Suprapubic skin (tissue), 4 donors: ENCODE measurements at regions not wholly inside any gene's neighbourhood (a gene's known extent, or its start where the extent isn't known, plus 50 kb on each side); places are given as distances from the start of the nearest gene placed in this dataset.

Experiments
- DNase-seq, 2 donors: peaks; one replicate each; pipeline ENCODE4 v3.0.0-alpha.2; 2019; ENCODE audit warnings: low spot score in 2 of 2
- H3K27ac ChIP-seq: fragments of 200-600 bp; sonication (generic); one replicate; pipeline ENCODE4 v1.5.1; 2019
- H3K27me3 ChIP-seq: fragments of 200-600 bp; sonication (generic); one replicate; pipeline ENCODE4 v1.5.1; 2019
- H3K36me3 ChIP-seq: fragments of 200-600 bp; sonication (generic); one replicate; pipeline ENCODE4 v1.5.1; 2019
- H3K4me1 ChIP-seq: fragments of 200-600 bp; sonication (generic); one replicate; pipeline ENCODE4 v1.5.1; 2019
- H3K4me3 ChIP-seq: fragments of 200-600 bp; sonication (generic); one replicate; pipeline ENCODE4 v1.5.1; 2019; ENCODE audit warnings: mild to moderate bottlenecking
- H3K9me3 ChIP-seq: fragments of 200-600 bp; sonication (generic); one replicate; pipeline ENCODE4 v1.5.1; 2019
- CTCF ChIP-seq, 2 donors: fragments of 200-600 bp in 1 of 2; fragments of 450-650 bp in 1 of 2; sonication (generic) in 1 of 2; IDR thresholded peaks; one replicate each; pipeline ENCODE4 v1.5.1; 2016 to 2019; ENCODE audit warnings: antibody characterized with exemption in 2 of 2, mild to moderate bottlenecking in 1 of 2, moderate library complexity in 1 of 2
- EP300 ChIP-seq: sonication (generic); formaldehyde crosslinking; IDR thresholded peaks from one replicate; pipeline ENCODE4 v1.6.1; 2017; ENCODE audit warnings: antibody characterized with exemption
- POLR2A ChIP-seq, 2 donors: fragments of 450-650 bp; IDR thresholded peaks; one replicate each; pipeline ENCODE4 v1.6.1; 2017; ENCODE audit warnings: antibody characterized with exemption in 2 of 2, mild to moderate bottlenecking in 2 of 2, moderate library complexity in 2 of 2
- POLR2AphosphoS5 ChIP-seq, 3 donors: sonication (generic); formaldehyde crosslinking; IDR thresholded peaks; one replicate each; pipeline ENCODE4 v1.6.1; 2017; ENCODE audit warnings: antibody characterized with exemption in 3 of 3
- WGBS: methylation state at CpG from one replicate; pipeline ENCODE4 v1.1.5; 2018; 5-methylcytosine and 5-hydroxymethylcytosine counted together

- no peak for DNase-seq
- Histone ChIP-seq H3K27ac (no peak overlapping the region), H3K36me3 (no peaks in the 10 kb centered on the region), H3K4me3 (no peak overlapping the region), H3K27me3 (no peaks in the 10 kb centered on the region), H3K4me1 (no peaks in the 10 kb centered on the region), H3K9me3 (no peaks in the 10 kb centered on the region)
- WGBS = 52% methylated on average over 5 of the region's 5 CpGs
- TF ChIP-seq POLR2A (IDR thresholded peaks at IDR 0.05) (no peak), POLR2AphosphoS5 (IDR thresholded peaks at IDR 0.05) (no peak), CTCF (IDR thresholded peaks at IDR 0.05) (no peak), EP300 (no peak)
Measured at GRCh38 chr4:18242919-18243693, 221.6 kb upstream of the LCORL start.

DNA sequence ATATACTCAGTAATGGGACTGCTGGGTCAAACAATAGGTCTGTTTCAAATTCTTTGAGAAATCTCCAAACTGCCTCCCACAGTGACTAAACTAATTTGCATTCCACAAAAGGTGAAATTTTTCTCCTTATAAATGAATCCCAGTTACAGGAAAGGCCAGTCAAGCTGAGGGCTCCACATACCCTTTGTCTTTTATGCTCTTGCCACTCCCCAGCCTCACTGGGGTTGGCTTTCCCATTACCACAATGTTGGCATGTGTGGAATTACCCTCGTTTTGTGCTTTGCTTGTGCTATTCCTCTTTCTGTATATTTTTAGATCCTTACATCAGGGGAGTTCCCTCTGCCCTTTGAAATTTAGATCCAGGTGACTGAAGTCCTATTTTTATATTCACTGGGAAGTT, 220.2 kb upstream of the LCORL start:
- Histone ChIP-seq H3K4me1 (no peaks in the 10 kb centered on the region), H3K4me3 (no peak overlapping the region), H3K9me3 (no peaks in the 10 kb centered on the region), H3K36me3 (no peaks in the 10 kb centered on the region), H3K27me3 (no peaks in the 10 kb centered on the region), H3K27ac (no peak overlapping the region)
- 17% methylated on average over 1 of the region's 1 CpG for WGBS
- TF ChIP-seq POLR2A (IDR thresholded peaks at IDR 0.05) = no peak
- no peak for TF ChIP-seq EP300
- TF ChIP-seq CTCF (IDR thresholded peaks at IDR 0.05) = no peak
- TF ChIP-seq POLR2AphosphoS5 (IDR thresholded peaks at IDR 0.05) = no peak
- DNase-seq = no peak

GRCh38 chr4:18234108-18234507, 212.6 kb upstream of the LCORL start:
- Histone ChIP-seq H3K27me3 (no peaks in the 10 kb centered on the region), H3K4me1 (no peaks in the 10 kb centered on the region), H3K36me3 (no peaks in the 10 kb centered on the region), H3K4me3 (no peak overlapping the region), H3K9me3 (no peaks in the 10 kb centered on the region), H3K27ac (no peak overlapping the region)
- DNase-seq = no peak
- TF ChIP-seq POLR2A (IDR thresholded peaks at IDR 0.05) (no peak), CTCF (IDR thresholded peaks at IDR 0.05) (no peak), POLR2AphosphoS5 (IDR thresholded peaks at IDR 0.05) (no peak), EP300 (no peak)

DNA sequence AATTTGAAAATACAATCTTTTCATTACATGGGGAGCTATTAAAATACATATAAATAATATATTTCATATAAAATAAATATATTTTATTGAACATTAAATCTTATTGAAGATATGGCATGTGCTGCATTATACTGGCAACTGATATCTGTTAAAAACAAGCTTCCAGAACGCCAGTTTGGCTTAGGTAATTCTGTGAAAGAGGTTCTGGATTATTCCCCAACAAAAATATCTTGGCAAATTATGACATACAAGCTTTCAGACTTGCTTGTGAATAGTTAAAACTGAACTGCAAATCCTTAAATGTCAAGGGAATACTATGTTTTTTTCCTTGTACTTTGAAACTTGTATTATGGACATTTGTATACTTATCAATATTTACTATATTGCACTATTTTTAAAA, 210.2 kb upstream of the LCORL start:
- DNase-seq = no peak
- Histone ChIP-seq H3K36me3 (no peaks in the 10 kb centered on the region), H3K9me3 (no peaks in the 10 kb centered on the region), H3K4me3 (no peak overlapping the region), H3K4me1 (no peaks in the 10 kb centered on the region), H3K27me3 (no peaks in the 10 kb centered on the region), H3K27ac (no peak overlapping the region)
- WGBS = 43% methylated on average over 1 of the region's 1 CpG
- TF ChIP-seq CTCF (IDR thresholded peaks at IDR 0.05) (no peak), POLR2AphosphoS5 (IDR thresholded peaks at IDR 0.05) (no peak), POLR2A (IDR thresholded peaks at IDR 0.05) (no peak), EP300 (no peak)

GRCh38 chr4:18227880-18228279, 206.3 kb upstream of the LCORL start:
- no peak for DNase-seq
- Histone ChIP-seq H3K36me3 (no peaks in the 10 kb centered on the region), H3K27me3 (no peaks in the 10 kb centered on the region), H3K27ac (no peak overlapping the region), H3K4me1 (no peaks in the 10 kb centered on the region), H3K4me3 (no peak overlapping the region), H3K9me3 (no peaks in the 10 kb centered on the region)
- no peak for TF ChIP-seq EP300
- WGBS = 50% methylated on average over 1 of the region's 1 CpG
